ENCODE measurements at regions not wholly inside any gene's neighbourhood (a gene's known extent, or its start where the extent isn't known, plus 50 kb on each side); places are given as distances from the start of the nearest gene placed in this dataset. TPM values are rescaled to one million over a fixed set of nuclear protein-coding genes. Genes with fewer than 3 reads are reported as not detected.

Small RNA genes lying in the stretch of these regions (small RNA-seq; reads per million reads assigned to genes)
- gene RNU6-730P (ENCODE audit: low replicate concordance): not detected
